ENCODE measurements at regions not wholly inside any gene's neighbourhood (a gene's known extent, or its start where the extent isn't known, plus 50 kb on each side); places are given as distances from the start of the nearest gene placed in this dataset.

GRCh38 chr6:97445407-97445806 is 162.4 kb upstream of the MMS22L start:
- ChIA-PET CTCF (no interaction called here), POLR2A (no interaction called here)
- Histone ChIP-seq H3K4me3 (ENCODE audit: low read depth, low read length) (no peak overlapping the region), H3K27ac (ENCODE audit: low read depth, low read length) (no peak overlapping the region), H3K9me3 (ENCODE audit: control insufficient read depth, insufficient read depth, low read length) (no peaks in the 10 kb centered on the region), H3K27me3 (ENCODE audit: control insufficient read depth, insufficient read depth, low read length) (no peaks in the 10 kb centered on the region)
- no peak for TF ChIP-seq CTCF (IDR thresholded peaks at IDR 0.05; ENCODE audit: low read depth, low read length)
- DNase-seq (ENCODE audit: low read depth, low spot score) = no peak

- Histone ChIP-seq H3K9me3 (ENCODE audit: control insufficient read depth, insufficient read depth, low read length) (no peaks in the 10 kb centered on the region), H3K27me3 (ENCODE audit: control insufficient read depth, insufficient read depth, low read length) (no peaks in the 10 kb centered on the region), H3K4me3 (ENCODE audit: low read depth, low read length) (no peak overlapping the region), H3K27ac (ENCODE audit: low read depth, low read length) (no peak overlapping the region)
- CTCF ChIA-PET = interaction anchor here (1.4 kb wide), 2 partner anchors 9 to 263 kb away, joined by 3 to 5 read pairs; no protein-coding TSS in a partner anchor
- TF ChIP-seq CTCF (IDR thresholded peaks at IDR 0.05; ENCODE audit: low read depth, low read length) = no peak
- POLR2A ChIA-PET = no interaction called here
- no peak for DNase-seq (ENCODE audit: low read depth, low spot score)
Measured at GRCh38 chr6:97449444-97449966, 166.5 kb upstream of the MMS22L start.

- no peak overlapping the region for H3K4me3 ChIP-seq (ENCODE audit: low read depth, low read length)
- ChIA-PET CTCF (interaction anchor here (1.4 kb wide), 2 partner anchors 10 to 264 kb away, joined by 3 to 5 read pairs; no protein-coding TSS in a partner anchor), POLR2A (no interaction called here)
- TF ChIP-seq CTCF (IDR thresholded peaks at IDR 0.05; ENCODE audit: low read depth, low read length) = no peak
- H3K27me3 ChIP-seq (ENCODE audit: control insufficient read depth, insufficient read depth, low read length) = no peaks in the 10 kb centered on the region
- no peak overlapping the region for H3K27ac ChIP-seq (ENCODE audit: low read depth, low read length)
- DNase-seq (ENCODE audit: low read depth, low spot score) = no peak
- no peaks in the 10 kb centered on the region for H3K9me3 ChIP-seq (ENCODE audit: control insufficient read depth, insufficient read depth, low read length)
Measured at GRCh38 chr6:97450087-97450486, 167.1 kb upstream of the MMS22L start.

GRCh38 chr6:97456070-97456469 is 173.1 kb upstream of the MMS22L start:
- DNase-seq (ENCODE audit: low read depth, low spot score) = no peak
- ChIA-PET POLR2A (no interaction called here), CTCF (interaction anchor here (0.9 to 1.0 kb wide), 2 partner anchors 18 to 41 kb away, joined by 3 read pairs; no protein-coding TSS in a partner anchor)
- Histone ChIP-seq H3K9me3 (ENCODE audit: control insufficient read depth, insufficient read depth, low read length) (no peaks in the 10 kb centered on the region), H3K27me3 (ENCODE audit: control insufficient read depth, insufficient read depth, low read length) (no peaks in the 10 kb centered on the region), H3K4me3 (ENCODE audit: low read depth, low read length) (no peak overlapping the region), H3K27ac (ENCODE audit: low read depth, low read length) (no peak overlapping the region)
- TF ChIP-seq CTCF (IDR thresholded peaks at IDR 0.05; ENCODE audit: low read depth, low read length) = no peak

GRCh38 chr6:97459535-97459934 is 176.5 kb upstream of the MMS22L start:
- CTCF ChIA-PET = no interaction called here
- Histone ChIP-seq H3K9me3 (ENCODE audit: control insufficient read depth, insufficient read depth, low read length) (no peaks in the 10 kb centered on the region), H3K27me3 (ENCODE audit: control insufficient read depth, insufficient read depth, low read length) (no peaks in the 10 kb centered on the region), H3K4me3 (ENCODE audit: low read depth, low read length) (no peak overlapping the region), H3K27ac (ENCODE audit: low read depth, low read length) (no peak overlapping the region)
- TF ChIP-seq CTCF (IDR thresholded peaks at IDR 0.05; ENCODE audit: low read depth, low read length) = no peak
- POLR2A ChIA-PET = no interaction called here
- DNase-seq (ENCODE audit: low read depth, low spot score) = no peak

Measured in AG04450 (cell line).